ENCODE measurements at regions not wholly inside any gene's neighbourhood (a gene's known extent, or its start where the extent isn't known, plus 50 kb on each side); places are given as distances from the start of the nearest gene placed in this dataset.
A peak's percentile ranks its signal among the peaks of the same experiment; 100 is the strongest.

- DNase-seq (ENCODE audit: low read depth), result no peak
- no peak overlapping the region for H3K4me3 ChIP-seq (ENCODE audit: low read depth, low read length)
- TF ChIP-seq, protein P1, sequence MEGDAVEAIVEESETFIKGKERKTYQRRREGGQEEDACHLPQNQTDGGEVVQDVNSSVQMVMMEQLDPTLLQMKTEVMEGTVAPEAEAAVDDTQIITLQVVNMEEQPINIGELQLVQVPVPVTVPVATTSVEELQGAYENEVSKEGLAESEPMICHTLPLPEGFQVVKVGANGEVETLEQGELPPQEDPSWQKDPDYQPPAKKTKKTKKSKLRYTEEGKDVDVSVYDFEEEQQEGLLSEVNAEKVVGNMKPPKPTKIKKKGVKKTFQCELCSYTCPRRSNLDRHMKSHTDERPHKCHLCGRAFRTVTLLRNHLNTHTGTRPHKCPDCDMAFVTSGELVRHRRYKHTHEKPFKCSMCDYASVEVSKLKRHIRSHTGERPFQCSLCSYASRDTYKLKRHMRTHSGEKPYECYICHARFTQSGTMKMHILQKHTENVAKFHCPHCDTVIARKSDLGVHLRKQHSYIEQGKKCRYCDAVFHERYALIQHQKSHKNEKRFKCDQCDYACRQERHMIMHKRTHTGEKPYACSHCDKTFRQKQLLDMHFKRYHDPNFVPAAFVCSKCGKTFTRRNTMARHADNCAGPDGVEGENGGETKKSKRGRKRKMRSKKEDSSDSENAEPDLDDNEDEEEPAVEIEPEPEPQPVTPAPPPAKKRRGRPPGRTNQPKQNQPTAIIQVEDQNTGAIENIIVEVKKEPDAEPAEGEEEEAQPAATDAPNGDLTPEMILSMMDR (IDR thresholded peaks at IDR 0.05; ENCODE audit: control insufficient read depth, extremely low read depth, insufficient read depth), result no peak
These were observed 73.4 kb downstream of the PITPNM2 start for GRCh38 chr12:123077298-123078119.

DNA sequence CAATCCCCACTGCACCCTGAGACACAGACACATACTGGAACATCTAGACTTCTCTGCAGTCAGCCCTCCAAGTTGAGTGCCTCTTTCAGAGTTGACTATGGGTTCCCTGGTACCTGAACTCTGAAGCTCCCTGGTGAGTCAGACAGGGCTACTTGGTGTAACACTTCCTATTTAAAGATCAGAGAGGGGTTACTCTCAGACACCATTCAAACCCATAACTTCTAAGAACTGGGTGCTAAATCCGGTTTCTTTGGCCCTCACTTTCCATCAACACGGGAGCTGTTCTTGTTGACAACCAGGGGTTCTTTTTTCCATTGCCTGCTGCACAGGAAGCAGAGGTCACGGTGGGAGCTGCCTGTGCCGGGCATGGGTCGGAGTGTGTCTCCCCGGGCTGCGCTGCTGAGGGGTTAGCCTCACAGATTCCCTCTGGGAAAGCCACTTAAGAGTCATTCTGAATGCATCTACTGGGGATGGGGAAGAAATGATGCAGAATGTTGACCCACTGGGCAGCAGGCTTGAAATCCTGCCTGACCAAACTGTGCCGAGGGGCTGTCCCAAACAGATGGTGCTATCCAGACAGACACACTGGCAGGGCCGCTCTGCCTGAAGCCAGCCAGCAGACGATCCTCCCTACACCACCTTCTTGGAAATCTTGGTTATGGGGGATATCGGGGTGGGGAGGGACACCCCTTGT, 74.1 kb downstream of the PITPNM2 start:
- no peak for DNase-seq (ENCODE audit: low read depth)
- no peak overlapping the region; the same call in 1 of the 2 replicates for H3K4me3 ChIP-seq (ENCODE audit: low read depth, low read length)
- TF ChIP-seq, protein P1 (IDR thresholded peaks at IDR 0.05; ENCODE audit: control insufficient read depth, extremely low read depth, insufficient read depth), result no peak

DNA sequence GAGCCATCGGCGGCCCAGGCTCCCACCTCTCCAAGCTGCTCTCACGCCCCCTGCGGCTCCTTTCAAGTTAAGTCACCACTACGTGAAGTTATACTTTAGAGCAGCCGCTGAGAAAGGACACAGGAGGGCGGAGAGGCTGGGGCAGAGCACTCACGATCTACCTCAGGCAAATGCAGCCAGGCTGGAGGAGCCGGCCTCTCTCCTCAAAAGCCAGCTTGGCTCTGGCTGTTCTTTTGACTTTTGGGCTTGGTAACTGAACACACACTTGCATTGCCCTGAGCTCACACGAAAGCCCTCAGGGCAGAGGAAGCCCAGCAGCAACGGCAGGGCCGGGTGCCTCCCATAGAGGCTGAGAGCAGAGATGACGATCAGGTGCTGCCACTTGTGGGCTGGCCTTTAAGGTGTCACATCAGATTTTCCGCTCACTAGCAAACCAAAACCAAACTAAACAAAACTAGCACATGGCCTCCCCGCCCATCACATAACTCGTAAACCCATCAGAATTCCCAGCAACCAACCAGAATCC, 75.2 kb downstream of the PITPNM2 start:
- TF ChIP-seq, protein P1 (IDR thresholded peaks at IDR 0.05; ENCODE audit: control insufficient read depth, extremely low read depth, insufficient read depth), result peak; percentile 28; the same call in 1 of the 2 replicates
- peak overlapping the region; percentile 22; the same call in 1 of the 2 replicates for H3K4me3 ChIP-seq (ENCODE audit: low read depth, low read length)
- peak; percentile 88 for DNase-seq (ENCODE audit: low read depth)

DNA sequence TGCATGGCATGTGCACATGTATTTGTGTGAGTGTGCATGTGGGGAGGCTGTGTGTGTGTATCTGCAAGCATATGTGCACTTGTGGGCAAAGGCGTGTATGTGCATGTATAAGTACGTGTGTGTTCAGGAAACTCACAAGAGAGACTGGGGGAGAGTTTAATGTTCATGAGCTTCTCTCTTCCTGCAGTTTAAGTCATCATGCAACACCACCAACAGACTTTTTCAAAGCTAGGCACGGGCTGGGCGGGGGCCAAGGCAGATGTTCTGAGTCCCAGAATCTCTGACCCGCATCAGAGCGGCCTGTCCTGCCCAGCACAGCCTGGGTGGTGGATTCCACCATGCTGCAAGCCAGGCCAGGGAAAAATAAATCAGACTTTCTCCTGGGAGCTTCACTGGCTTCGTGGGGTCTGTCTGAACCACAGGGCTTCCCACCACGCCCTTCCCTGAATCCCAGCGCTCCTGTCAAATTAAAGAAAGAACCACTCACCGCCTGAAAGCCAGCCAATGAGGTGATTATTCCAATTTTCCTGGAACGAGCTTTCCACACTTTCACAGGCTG, 75.7 kb downstream of the PITPNM2 start:
- TF ChIP-seq, protein P1 (IDR thresholded peaks at IDR 0.05; ENCODE audit: control insufficient read depth, extremely low read depth, insufficient read depth), result no peak
- peak overlapping the region; percentile 1; the same call in 1 of the 2 replicates for H3K4me3 ChIP-seq (ENCODE audit: low read depth, low read length)
- no peak for DNase-seq (ENCODE audit: low read depth)

- no peak overlapping the region for H3K4me3 ChIP-seq (ENCODE audit: low read depth, low read length)
- no peak for DNase-seq (ENCODE audit: low read depth)
- TF ChIP-seq, protein P1 (IDR thresholded peaks at IDR 0.05; ENCODE audit: control insufficient read depth, extremely low read depth, insufficient read depth), result no peak
These were observed 76.7 kb downstream of the PITPNM2 start for GRCh38 chr12:123073962-123074801.

GRCh38 chr12:123073292-123073691, 77.6 kb downstream of the PITPNM2 start:
- TF ChIP-seq, protein P1 (IDR thresholded peaks at IDR 0.05; ENCODE audit: control insufficient read depth, extremely low read depth, insufficient read depth), result no peak
- DNase-seq (ENCODE audit: low read depth), result no peak
- H3K4me3 ChIP-seq (ENCODE audit: low read depth, low read length), result no peak overlapping the region

Data from LNCaP clone FGC (cell line).